Bronchial epithelial cell (primary cell): ENCODE measurements at regions not wholly inside any gene's neighbourhood (a gene's known extent, or its start where the extent isn't known, plus 50 kb on each side); places are given as distances from the start of the nearest gene placed in this dataset.

Experiments used
- DNase-seq: peaks from one replicate; pipeline ENCODE4 v3.0.0-alpha.2; 2010; ENCODE audit warnings: low read depth
- FAIRE-seq: peaks from 2 replicates; lab custom pipeline; 2011; peaks lifted over from hg19 to GRCh38; lab: Jason Lieb, UNC
- H3K27me3 ChIP-seq: 2 replicates; pipeline ENCODE4 v1.5.1; 2011; ENCODE audit warnings: low read length; ENCODE audit not compliant: control insufficient read depth, insufficient read depth
- H3K36me3 ChIP-seq: 2 replicates; pipeline ENCODE4 v1.5.1; 2011; ENCODE audit warnings: low read length; ENCODE audit not compliant: control insufficient read depth, insufficient read depth
- H3K4me3 ChIP-seq: 2 replicates; pipeline ENCODE4 v1.5.1; 2011; ENCODE audit warnings: mild to moderate bottlenecking, low read depth, low read length, control low read depth
- CTCF ChIP-seq: IDR thresholded peaks from 2 replicates; pipeline ENCODE4 v1.5.1; 2011; ENCODE audit warnings: mild to moderate bottlenecking, moderate library complexity, low read length, control low read depth, inconsistent platforms; ENCODE audit not compliant: insufficient read depth, severe bottlenecking

DNA sequence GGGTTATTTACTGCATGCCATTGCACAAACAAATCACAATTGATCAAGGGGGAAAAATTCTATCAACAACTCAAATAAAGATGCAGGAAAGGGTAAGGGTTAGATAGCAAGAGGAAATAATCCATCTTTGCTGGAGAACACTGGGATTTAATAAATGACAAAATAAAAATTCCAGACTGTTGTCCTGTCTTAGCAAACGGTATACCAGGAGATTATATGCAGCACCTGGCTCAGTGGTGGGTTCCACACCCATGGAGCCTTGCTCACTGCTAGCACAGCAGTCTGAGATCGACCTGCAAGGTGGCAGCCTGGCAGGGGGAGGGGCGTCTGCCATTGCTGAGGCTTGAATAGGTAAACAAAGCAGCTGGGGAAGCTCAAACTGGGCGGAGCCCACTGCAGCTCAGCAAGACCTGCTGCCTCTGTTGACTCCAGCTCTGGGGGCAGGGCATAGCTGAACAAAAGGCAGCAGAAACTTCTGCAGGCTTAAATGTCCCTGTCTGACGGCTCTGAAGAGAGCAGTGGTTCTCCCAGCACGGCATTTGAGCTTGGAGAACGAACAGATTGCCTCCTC is 296.5 kb upstream of the THSD7B start:
- Histone ChIP-seq H3K36me3 (no peaks in the 10 kb centered on the region), H3K4me3 (no peak overlapping the region), H3K27me3 (no peaks in the 10 kb centered on the region)
- no peak for TF ChIP-seq CTCF
- FAIRE-seq (no peak), DNase-seq (no peak)

DNA sequence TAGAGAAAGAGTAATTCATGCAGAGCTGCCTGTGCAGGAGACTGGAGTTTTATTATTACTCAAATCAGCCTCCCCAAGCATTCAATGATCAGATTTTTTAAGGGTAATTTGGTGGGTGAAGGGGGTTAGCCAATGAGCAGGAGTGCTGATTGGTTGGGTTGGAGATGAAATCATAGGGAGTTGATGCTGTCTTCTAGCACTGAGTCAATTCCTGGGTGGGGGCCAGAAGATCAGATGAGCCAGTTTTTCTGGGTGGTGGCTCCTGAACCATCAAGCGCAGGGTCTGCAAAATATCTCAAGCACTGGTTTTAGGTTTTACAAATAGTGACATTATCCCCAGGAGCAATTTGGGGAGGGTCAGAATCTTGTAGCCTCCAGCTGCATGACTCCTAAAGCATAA is 312.8 kb upstream of the THSD7B start:
- no peak for TF ChIP-seq CTCF
- no peak for DNase-seq
- Histone ChIP-seq H3K36me3 (no peaks in the 10 kb centered on the region), H3K4me3 (no peak overlapping the region), H3K27me3 (no peaks in the 10 kb centered on the region)
- FAIRE-seq: no peak

GRCh38 chr2:136448986-136449780 is 316.2 kb upstream of the THSD7B start:
- no peak for TF ChIP-seq CTCF
- H3K27me3 ChIP-seq: no peaks in the 10 kb centered on the region
- FAIRE-seq (no peak), DNase-seq (no peak)
- no peak overlapping the region for H3K4me3 ChIP-seq
- no peaks in the 10 kb centered on the region for H3K36me3 ChIP-seq

DNA sequence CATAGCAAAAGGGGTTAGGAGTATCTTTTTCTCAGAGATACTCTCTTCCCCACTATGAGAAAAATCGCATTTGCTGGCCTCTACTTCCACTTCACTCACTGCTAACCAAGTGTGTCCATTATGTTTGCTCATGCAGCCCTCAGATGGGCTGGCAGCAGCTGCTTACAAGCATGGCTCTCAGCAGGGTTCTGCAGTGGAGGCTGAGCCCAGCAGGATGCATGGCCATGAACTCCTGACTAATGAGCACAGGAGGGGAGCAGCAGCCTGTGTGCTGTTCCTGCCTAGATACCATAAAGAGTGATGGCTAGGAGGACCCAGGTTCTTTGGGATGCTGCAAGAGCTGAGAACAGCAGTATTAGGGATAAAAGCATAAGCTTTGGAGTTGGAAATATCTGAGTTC is 316.9 kb upstream of the THSD7B start:
- FAIRE-seq (no peak), DNase-seq (no peak)
- no peak for TF ChIP-seq CTCF
- Histone ChIP-seq H3K27me3 (no peaks in the 10 kb centered on the region), H3K36me3 (no peaks in the 10 kb centered on the region), H3K4me3 (no peak overlapping the region)

GRCh38 chr2:136444323-136444722 is 321.0 kb upstream of the THSD7B start:
- Histone ChIP-seq H3K27me3 (no peaks in the 10 kb centered on the region), H3K4me3 (no peak overlapping the region), H3K36me3 (no peaks in the 10 kb centered on the region)
- TF ChIP-seq CTCF: no peak
- no peak for DNase-seq
- no peak for FAIRE-seq
